ENCODE measurements at regions not wholly inside any gene's neighbourhood (a gene's known extent, or its start where the extent isn't known, plus 50 kb on each side); places are given as distances from the start of the nearest gene placed in this dataset.

- TF ChIP-seq ELF1 (tag; IDR thresholded peaks at IDR 0.05) = no peak
- no peak for TF ChIP-seq ARNT (IDR thresholded peaks at IDR 0.05)
- no peak for TF ChIP-seq USF1 (CRISPR knock-in tag; IDR thresholded peaks at IDR 0.05)
- TF ChIP-seq MITF (IDR thresholded peaks at IDR 0.05) = no peak
- TF ChIP-seq ZNF133 (CRISPR knock-in tag; IDR thresholded peaks at IDR 0.05) = no peak
- TF ChIP-seq, protein P1, sequence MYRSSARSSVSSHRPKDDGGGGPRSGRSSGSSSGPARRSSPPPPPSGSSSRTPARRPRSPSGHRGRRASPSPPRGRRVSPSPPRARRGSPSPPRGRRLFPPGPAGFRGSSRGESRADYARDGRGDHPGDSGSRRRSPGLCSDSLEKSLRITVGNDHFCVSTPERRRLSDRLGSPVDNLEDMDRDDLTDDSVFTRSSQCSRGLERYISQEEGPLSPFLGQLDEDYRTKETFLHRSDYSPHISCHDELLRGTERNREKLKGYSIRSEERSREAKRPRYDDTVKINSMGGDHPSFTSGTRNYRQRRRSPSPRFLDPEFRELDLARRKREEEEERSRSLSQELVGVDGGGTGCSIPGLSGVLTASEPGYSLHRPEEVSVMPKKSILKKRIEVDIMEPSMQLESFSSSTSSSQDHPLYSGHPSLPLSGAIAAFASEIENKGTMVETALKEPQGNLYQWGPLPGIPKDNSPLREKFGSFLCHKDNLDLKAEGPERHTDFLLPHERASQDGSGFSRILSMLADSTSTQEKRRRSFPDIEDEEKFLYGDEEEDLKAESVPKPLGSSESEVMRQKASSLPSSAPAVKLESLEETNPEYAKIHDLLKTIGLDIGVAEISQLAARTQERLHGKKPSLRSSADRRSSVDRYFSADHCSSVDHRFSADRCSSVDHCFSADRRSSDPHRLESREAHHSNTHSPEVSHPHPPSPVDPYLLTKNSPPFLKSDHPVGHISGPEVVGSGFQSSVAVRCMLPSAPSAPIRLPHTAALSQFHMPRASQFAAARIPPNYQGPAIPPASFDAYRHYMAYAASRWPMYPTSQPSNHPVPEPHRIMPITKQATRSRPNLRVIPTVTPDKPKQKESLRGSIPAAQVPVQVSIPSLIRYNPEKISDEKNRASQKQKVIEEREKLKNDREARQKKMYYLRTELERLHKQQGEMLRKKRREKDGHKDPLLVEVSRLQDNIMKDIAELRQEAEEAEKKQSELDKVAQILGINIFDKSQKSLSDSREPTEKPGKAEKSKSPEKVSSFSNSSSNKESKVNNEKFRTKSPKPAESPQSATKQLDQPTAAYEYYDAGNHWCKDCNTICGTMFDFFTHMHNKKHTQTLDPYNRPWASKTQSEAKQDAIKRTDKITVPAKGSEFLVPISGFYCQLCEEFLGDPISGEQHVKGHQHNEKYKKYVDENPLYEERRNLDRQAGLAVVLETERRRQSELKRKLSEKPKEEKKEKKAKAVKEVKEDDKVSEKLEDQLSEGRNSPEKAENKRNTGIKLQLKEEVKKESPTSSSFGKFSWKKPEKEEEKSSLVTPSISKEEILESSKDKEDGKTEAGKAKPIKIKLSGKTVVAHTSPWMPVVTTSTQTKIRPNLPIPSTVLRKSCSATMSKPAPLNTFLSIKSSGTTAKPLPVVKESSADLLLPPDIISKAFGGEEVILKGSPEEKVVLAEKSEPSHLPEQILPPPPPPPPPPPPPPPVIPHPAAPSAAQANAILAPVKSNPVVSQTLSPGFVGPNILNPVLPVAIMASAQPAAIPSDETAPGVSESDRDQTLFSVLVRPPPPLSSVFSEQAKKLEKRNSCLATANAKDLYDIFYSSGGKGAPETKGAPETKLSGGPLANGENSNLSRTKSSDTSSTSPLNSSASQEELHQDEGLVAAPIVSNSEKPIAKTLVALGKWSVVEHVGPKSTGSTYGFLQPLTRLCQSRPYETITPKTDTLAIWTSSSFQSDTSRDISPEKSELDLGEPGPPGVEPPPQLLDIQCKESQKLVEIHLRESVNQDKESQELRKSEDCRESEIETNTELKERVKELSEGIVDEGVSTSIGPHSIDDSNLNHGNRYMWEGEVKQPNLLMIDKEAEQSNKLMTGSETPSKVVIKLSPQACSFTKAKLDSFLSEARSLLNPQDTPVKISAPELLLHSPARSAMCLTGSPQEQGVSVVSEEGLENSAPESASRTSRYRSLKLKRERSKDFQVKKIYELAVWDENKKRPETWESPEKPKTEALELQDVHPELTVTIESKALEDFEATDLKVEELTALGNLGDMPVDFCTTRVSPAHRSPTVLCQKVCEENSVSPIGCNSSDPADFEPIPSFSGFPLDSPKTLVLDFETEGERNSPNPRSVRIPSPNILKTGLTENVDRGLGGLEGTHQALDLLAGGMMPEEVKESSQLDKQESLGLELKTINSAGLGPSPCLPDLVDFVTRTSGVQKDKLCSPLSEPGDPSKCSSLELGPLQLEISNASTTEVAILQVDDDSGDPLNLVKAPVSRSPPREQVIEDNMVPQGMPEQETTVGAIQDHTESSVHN (IDR thresholded peaks at IDR 0.05; ENCODE audit: borderline replicate concordance in 1 of 2, low read depth in 1 of 2) = no peak
- TF ChIP-seq KLF16 (IDR thresholded peaks at IDR 0.05) = no peak
- TF ChIP-seq TEAD2 (tag; IDR thresholded peaks at IDR 0.05) = no peak
Measured at GRCh38 chr20:24743641-24744040, 205.4 kb upstream of the CST7 start (continued).
